Stimulated activated CD8-positive, alpha-beta memory T cell treated with anti-CD3 and anti-CD28 coated beads, Interleukin-2, amount 100 ng/mL, for 48 hours (primary cell): ENCODE measurements at regions not wholly inside any gene's neighbourhood (a gene's known extent, or its start where the extent isn't known, plus 50 kb on each side); places are given as distances from the start of the nearest gene placed in this dataset.

Experiments
- DNase-seq, 2 donors: peaks; one replicate each; pipeline ENCODE4 v3.0.0-alpha.2; 2020; ENCODE audit warnings: low read depth in 2 of 2

DNA sequence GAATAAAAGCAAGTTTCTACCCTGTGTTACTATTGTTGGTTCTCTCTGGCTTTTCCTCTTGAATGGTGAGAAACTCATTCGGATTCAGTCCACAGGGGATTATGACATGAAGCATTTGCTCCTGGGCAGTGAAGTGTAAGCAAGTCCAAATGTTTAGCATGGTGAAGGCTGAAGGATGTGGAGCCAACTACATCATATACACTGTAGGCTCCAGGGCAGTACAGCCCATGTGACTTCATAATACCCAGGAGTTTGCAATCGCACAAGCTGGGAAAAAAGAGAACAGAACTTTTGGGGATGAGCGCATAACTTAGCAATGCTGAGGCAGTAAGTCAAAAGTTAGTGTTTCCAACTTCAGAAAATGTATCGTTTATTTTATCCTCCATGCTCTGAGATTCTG lies 695.7 kb upstream of the POU3F3 start:
- DNase-seq, result no peak

- DNase-seq, result no peak
Measured at GRCh38 chr2:104163611-104164130, 690.2 kb upstream of the POU3F3 start.

DNA sequence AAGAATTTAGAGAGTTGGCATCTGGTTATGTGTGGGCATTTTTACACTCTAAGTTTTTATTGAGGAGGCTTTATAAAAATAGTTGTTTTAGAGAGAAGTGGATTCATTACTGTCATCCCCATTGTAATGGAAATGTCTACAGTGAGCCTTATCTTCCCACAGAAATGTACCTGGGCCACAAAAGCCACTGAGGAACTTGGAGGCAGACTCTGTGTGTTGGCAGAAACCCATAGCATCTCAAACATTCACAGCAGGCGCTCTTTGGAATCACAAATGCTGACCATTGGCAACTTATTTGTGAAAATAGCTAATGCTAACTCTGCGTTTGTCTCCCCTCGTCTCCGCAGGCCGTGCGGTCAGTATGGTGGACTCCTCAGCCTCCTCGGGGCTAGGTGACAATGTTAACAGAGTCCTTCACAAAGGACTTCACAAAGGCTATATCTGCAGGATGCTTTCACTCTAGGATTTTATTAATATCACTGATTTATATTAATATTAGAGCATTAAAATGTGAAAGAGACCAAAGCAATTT lies 689.1 kb upstream of the POU3F3 start:
- no peak for DNase-seq

DNA sequence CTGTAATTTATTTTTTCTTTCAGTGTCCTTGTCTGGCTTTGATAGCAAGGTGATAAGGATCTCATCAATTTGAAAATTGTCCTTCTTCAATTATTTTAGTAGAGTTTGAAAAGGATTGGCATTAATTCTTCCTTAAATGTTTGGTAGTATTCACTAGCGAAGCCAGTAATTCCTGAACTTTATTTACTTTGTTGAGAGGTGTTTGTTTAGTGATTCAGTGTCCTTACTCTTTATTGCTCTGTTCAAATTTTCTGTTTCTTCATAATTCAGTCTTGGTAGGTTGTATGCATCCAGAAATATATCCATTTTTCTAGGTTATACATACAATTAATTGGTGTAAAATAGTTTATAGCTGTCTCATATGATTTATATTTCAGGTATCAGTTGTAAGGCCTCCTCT lies 676.7 kb upstream of the POU3F3 start:
- DNase-seq, result no peak

GRCh38 chr2:104179644-104180043 lies 674.3 kb upstream of the POU3F3 start:
- DNase-seq, result no peak

GRCh38 chr2:104200533-104201168 lies 653.3 kb upstream of the POU3F3 start:
- DNase-seq, result no peak

GRCh38 chr2:104213758-104214157 lies 640.2 kb upstream of the POU3F3 start:
- no peak for DNase-seq

DNA sequence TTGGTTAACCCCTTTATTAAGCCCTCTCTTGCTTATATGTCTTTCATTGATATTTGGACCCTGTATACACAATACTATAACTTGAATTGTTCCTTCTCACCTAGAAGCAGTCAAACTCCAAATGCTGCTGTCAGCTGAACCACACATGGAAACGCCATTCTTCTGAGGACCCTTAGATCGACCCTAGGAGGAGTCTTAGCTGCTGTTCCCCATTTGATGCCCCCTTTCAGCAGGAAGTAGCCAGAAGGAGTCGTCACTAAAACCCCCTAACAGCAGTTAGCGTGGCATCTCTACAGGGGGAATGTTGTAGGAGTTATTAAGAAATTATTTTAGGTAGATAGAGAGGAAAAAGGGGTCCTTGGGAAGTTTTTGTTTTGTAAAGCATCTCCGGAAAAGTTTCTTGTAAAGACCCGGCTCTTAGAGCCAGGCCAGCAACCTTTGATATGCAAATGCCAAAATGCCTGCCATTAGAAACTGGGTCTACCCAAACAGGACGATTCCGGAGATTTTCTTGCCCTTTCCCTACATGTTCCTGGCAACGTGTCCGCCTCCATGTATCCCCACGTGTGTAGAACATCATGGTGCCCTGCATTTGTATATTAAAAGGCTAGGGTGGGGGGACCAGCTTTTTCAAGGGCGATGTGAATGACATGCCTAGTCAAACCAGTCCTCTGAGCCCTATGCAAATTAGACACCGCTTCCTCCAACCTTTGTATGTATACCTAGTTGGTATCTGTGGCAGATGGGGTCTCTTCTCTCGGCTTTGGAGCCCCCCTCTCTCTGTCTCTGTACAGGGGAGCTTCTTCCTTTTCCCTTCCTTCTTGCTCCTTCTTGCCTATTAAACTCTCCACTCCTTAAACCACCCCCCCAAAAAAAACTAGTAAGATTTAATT lies 638.4 kb upstream of the POU3F3 start:
- no peak for DNase-seq

GRCh38 chr2:104233591-104233990 lies 620.3 kb upstream of the POU3F3 start:
- DNase-seq, result no peak

DNA sequence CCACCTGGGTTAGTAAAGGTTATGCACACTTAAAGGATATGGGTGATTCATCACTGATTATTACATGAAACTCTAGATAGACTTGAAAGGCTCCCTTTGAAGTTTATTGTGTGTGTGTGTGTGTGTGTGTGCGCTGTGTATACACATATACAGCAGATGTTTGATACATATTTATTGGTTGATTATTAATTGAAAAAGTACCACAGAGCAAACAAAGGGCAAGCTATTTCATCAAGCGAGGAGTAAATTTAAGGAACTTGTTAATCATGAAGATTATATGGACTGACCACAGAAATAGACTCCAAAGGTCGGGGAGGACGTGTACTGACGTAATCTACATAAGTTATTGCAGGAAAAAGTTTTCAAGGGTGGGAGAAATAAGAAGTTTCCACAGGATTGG lies 617.4 kb upstream of the POU3F3 start:
- no peak for DNase-seq

- DNase-seq, result no peak
Measured at GRCh38 chr2:104240984-104241383, 612.9 kb upstream of the POU3F3 start.

- DNase-seq, result no peak
Measured at GRCh38 chr2:104249629-104250028, 604.3 kb upstream of the POU3F3 start.

GRCh38 chr2:104250635-104251034 lies 603.3 kb upstream of the POU3F3 start:
- no peak for DNase-seq

- no peak for DNase-seq
Measured at GRCh38 chr2:104254017-104254416, 599.9 kb upstream of the POU3F3 start.

DNA sequence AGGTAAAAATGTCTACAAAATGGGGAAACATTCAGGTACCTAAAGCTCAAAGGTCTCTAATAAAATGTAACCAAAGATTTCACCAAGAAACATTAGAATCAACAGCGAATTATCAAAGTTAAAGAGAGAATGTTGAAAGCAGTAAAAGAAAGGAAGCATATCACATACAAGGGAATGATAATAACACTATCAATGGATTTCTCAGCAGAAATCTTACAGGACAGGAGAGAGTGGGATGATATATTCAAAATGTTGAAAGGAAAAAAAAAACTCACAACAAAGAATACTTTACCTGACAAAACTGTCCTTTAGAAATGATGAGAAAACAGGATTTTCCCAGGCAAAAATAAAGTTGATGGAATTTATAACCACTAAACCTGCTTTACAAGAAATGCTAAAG lies 591.2 kb upstream of the POU3F3 start:
- DNase-seq, result no peak

- DNase-seq, result no peak
Measured at GRCh38 chr2:104279646-104280045, 574.3 kb upstream of the POU3F3 start.

GRCh38 chr2:104280216-104280615 lies 573.7 kb upstream of the POU3F3 start:
- no peak for DNase-seq

DNA sequence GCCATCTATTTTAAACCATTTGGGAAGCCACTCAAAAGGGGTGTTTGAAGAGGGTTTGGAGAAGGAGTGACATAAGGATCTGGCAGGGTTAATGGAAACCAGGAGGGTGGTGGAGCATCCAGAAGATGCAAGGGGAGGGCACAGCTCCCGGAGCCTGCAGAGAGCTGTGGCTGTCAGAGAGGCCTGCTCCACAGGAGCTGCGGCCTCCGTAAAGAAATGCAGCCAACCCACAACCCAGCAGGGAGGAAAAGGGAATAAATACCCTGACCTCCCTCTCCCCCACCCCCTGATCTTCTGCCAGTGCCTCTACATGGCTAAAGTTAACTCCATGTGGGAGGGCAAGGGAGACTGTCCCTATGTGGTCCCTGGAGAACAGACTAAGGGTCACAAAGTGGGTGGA lies 567.1 kb upstream of the POU3F3 start:
- DNase-seq, result no peak

- DNase-seq, result no peak
Measured at GRCh38 chr2:104289651-104290565, 564.0 kb upstream of the POU3F3 start.

DNA sequence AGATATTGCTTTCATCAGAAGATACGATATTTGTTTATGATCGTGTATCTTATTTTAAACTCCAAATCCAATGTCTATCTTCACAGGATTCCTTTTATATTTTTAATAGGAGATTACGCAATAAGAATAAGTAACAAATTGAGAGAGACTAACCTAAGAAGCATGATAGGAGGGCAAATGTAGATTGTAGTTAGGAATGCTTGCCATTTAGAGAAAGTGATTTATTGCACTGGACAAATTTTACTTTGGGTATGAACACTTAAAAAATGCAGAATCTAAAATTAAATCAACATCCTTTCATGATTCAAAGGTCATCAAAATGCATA lies 563.4 kb upstream of the POU3F3 start:
- no peak for DNase-seq

DNA sequence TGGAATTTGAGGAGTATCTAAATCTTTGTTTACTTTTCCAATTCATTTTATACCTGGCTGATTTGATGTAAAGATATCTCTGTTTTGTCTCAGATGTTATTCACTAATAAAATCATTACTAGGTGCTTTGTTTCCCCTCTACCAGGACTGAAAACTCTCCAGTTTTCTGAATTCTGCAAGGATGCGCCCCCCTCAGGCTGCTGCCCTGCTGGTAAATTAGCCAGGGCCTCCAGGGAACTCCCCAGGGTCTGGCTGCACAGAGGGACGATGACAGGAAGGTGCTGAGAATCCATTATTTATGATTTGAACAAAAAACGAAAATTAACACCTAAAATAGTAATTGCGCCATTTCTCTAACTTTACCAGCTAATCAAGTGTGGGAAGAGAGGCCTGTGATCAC lies 541.2 kb upstream of the POU3F3 start:
- no peak for DNase-seq
